HG03045 (cell line): ENCODE measurements at regions not wholly inside any gene's neighbourhood (a gene's known extent, or its start where the extent isn't known, plus 50 kb on each side); places are given as distances from the start of the nearest gene placed in this dataset.

Experiments used
- ATAC-seq: cut with Tn5 transposase; IDR thresholded peaks from one replicate; pipeline ENCODE4 v1.9.1; 2021; ENCODE audit warnings: mild to moderate bottlenecking, moderate library complexity; ENCODE audit not compliant: unreplicated experiment

DNA sequence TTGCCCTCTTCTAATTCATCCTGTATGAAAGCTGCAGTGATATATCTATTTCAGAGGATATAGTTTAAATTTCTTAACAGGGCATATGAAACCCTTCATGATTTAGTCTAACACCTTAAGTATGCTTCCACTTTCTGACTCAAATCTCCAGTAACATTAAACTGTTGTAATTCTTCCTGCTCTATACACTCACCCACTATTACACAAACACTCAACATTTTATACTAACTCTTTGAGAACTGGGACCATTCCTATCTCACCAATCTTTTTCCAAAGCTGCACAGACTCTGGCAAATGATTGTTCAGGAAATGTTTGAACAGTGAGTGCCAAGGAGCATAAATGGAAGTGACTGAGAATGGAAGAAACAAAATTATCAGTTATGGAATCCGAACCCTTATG is 560.4 kb upstream of the DPPA4 start:
- ATAC-seq: no peak

DNA sequence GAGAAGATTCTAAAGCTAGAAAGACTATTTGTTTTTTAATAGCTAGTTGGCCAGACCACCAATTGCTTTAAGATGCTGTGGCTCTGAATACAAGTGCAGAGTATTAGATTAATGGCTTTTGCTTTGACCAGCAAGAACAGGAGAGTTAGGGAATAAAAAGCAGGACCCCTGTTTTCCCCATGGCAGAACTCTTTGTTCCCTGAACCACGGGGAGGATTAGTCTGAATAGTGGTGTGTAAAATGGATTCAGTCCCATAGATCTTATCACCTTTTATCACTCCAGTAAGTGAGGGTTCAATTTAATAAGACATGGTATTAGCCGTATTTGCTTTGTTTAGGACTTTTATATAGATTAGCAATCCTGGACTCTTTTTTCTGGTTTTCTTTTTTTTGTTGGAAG is 562.6 kb upstream of the DPPA4 start:
- ATAC-seq: no peak

DNA sequence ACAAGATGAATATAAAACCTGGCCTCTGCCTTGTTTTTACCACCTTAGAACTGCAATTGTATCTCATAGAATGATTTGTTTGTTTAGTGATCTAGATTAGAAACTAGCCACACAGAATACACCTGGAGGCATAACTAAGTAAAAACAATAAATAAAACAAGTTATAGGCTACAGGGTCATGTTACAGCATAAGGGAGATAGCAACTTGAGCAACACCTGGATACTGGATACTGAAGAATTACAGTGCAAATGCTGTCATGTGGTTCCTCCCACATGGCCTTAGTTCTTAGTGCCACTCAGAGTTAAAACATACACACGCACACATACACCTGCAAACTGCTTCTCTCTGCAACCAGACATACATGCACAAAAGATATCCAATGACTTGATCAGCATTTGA is 563.4 kb upstream of the DPPA4 start:
- ATAC-seq: no peak

DNA sequence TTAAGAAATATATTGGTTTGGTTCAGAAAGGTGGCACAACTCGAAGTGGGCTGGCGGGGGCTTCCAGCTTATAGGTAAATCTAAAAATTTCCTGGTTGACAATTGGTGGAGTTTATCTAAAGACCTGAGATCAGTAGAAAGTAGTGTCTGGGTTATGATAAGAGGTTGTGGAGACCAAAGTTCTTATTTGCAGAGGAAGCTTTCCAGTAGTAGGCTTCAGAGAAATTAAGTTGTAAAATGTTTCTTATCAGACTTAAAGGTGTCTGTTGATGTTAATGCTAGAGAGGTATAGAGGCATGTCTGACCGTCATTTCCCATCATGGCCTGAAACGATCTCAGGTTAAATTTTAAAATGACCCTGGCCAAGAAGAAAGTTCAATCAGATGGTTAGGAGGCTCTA is 565.2 kb upstream of the DPPA4 start:
- no peak for ATAC-seq

DNA sequence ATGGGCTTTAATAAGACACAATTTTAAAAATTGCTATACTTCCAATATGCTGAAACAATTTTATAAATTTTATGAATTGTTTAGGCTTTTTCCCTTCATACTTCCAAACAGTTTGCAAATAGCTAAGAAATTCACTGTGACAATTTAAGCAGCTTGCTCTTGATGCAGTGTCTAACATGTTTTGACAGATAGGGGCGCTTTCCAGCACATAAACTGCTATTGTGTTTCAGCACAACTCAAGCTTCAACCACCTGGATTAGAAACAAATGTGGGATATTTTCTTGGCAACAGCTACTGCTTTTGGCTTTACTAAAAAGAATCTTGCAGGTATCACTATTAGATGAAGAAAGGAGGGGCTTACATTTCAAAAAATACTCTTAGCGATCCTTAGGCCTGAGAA is 565.8 kb upstream of the DPPA4 start:
- ATAC-seq: no peak

DNA sequence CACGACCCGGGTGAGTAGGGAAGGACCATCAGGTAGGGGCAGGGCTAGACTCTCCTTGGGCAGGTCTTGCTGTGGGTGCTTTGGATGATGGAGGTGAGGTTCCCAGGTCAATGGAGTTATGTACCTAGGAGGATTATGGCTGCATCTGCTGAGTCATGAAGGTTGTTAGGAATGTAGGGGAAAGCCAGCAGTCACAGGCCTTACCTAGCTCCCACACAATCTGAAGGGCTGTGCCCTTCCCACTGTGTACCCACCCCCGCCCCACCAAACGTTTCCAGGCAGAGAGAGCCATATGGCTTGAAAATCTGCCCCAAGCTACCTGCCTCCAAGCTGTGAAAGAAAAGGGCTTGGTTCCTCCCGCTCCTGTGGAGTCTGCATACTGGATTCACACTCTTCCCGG is 573.4 kb upstream of the DPPA4 start:
- ATAC-seq: no peak

DNA sequence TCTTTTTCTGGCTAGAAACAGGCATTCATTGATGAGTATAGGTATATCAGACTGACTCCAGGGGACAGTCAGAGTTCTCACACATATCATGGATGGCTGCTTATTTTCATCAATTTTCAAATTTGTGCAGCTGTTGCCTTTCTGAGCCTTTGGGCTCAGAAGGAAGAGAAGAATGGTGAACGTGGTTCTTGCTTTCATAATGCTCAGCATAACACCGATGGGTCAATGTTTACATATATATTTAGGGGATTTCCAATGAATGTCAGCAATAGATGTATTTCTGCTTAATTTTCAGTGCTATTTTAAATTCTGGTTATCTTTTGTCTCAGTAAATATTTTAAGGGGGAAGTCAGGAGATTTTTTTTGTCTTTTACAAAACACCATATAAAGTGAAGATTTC is 581.4 kb upstream of the DPPA4 start:
- no peak for ATAC-seq

DNA sequence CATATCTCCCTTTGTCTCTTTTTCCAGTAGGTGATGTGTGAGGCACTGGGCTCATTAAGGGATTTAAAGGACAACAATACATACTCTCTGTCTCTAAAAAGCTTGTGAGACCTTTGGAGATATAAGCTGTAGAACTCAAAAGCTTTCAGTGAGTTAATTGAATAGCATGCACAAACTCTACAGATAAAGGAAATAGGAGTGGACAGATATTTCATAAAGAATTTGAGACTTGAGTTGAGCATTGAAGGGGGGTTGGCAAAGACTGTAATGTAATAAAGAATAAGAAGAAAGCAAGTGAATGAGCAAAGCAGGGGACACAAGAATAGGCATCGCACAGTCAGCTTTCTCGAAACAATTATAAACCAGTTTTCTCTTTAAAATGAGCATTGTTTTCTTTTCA is 583.4 kb upstream of the DPPA4 start:
- no peak for ATAC-seq

DNA sequence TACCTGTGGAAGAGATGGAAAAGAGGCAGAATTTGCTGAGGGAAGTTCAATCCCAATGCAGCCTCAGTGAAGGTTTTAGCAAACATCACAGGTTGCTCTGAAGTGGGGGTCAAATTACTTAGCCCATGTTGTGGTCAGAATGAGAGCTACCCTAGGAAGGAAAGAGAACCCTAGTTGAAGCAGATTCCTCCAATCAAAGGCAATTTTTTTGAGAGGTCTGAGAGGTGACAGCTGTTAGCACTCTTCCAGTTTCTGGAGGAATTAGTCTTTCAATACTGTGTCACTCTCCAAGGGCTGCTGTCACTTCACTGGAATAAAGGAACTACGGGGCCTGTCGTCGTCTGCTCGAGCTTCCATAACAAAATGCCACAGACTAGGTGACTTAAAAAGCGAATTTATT is 584.2 kb upstream of the DPPA4 start:
- no peak for ATAC-seq

DNA sequence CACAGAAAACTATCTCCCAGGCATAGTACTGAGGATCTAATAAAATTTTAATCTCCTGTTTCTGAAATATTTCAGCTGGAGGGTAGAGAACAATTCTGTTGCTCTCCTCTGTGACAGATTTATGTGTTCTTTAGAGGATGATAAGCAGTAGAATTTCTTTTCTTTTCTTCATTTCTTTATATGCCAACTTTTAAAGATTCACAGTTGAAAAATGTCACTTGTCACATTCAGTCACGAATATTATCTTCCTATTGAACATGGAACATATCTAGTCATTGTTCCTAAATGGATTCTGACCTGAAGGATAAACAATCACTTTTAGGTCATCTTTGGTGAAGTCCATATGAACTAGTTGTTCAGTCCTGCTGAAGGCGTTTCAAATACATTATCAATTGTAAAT is 585.5 kb upstream of the DPPA4 start:
- ATAC-seq: no peak

DNA sequence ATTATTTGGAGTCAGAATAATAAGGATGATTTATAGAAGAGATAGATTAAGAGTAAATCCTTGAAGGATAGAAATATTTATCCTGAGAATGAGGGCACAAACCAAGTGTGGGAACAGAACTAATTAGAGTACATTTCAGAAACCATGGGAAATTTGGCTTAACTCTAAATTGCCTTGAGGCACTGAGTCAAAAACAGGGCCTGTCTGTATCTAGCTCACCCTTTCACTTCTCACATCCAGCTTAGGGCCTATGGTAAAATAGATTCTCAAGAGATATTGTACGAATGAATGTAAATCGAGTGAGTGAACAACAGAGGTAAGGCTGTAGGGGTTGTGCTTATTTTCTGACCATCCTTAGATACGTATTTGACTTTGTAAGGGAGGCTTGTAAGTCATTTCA is 586.1 kb upstream of the DPPA4 start:
- ATAC-seq: no peak

DNA sequence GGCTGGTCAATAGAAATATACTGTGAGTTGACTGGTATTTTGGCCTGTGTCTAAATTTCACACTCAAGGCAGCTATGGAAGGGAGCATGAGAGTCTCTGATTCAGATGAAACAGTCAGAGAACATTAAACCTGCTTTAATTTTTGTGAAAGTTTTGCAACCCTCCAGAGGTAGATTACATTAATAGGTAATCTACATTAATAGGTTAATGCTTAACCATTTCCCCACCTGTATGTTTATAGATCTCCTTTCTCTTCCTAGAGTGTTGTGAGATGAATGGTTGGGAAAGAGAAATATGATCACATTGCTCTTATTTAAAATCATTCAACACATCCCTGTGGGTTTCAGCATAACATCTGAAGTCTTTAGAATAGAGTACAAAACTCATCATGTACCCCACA is 586.9 kb upstream of the DPPA4 start:
- no peak for ATAC-seq

DNA sequence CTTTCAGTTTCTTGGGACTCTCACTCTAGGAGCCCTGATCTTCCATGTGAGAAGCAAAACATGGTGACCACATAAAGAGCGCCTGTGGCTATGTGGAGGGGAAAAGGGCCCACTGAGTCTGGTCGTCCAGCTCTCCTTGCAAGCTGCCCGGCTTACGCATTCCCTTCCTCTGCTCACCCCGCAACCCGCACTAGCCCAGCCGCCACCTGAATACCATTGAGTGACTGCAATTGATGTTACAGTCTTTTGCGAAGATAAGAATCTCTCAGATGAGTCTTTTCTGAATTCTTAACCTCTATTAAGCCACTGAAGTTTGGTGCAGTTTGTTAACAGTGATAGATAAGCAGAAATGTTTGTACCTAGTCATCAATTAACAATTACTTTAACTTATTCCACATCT is 589.0 kb upstream of the DPPA4 start:
- ATAC-seq: no peak

DNA sequence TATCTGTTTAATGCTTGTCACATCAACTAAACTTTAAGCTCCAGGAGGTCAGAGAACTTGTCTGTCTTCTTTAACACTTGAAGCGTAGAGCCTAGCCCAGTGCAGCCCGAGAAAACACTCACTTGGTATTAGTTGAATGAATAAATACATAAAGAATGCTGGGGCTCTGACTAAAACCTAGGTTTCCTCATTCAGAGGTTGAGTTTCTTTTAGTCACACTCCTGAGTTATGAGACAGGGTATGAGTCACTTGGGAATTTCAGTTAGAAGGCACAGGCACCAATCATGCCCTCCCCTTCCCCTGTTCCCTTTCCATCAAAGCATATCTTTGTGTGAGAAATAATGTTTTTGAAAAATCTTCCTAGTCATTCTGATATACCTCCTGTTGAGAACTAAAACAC is 589.8 kb upstream of the DPPA4 start:
- ATAC-seq: no peak

DNA sequence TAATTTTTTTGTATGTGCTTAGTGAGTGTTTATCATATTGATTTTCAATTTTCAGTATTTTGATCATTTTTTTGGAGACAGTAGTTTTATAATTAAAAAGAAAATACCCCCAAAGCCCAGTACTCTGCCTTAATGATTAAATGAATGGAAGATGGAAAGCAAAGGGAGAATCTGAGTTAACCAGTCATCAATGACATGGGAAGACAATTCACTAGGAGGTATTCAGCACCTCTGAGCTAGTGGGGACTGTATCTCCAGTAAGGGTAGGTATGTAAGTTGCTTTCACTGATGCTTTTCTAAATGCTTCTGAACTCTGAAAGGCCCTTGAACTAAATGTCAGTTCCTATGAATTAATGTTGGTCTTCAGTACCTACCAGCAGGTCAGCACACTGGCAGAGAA is 590.4 kb upstream of the DPPA4 start:
- ATAC-seq: no peak

DNA sequence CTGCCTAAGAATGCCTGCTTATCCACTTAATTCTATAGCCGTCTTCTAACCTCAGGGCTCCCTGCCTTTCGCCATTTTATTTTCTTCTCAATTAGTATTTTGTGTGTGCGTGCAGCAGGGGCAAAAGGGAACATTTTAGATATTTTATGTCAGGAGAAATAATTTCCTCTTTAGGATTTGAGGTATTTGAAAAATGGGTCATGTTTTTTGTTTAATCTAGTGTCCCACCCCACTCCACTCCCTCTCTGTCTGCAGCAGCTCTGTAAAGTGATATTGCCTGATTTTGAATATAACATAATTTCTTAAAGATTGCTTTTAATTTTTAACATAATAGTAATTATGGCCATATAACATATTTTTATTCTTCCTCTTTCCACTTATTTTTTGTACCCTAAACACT is 593.2 kb upstream of the DPPA4 start:
- no peak for ATAC-seq

DNA sequence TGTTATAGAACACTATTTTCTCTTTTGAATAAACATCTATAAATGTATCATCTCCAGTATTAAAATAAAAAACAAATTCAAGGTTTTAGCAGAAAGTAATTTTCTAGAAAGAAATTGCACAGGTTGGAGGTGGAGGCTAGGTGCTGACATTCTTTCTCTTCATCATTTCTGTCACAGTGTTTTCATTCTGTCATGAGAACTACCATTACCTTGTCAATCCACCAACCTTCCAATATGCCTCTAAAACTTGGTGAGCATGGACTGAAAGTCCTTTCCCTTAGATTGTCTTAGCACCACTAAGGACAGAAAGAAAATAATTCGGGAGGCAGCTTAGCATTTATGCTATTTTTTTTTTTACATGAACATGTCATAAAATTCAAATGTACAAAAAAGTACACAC is 596.2 kb upstream of the DPPA4 start:
- no peak for ATAC-seq

DNA sequence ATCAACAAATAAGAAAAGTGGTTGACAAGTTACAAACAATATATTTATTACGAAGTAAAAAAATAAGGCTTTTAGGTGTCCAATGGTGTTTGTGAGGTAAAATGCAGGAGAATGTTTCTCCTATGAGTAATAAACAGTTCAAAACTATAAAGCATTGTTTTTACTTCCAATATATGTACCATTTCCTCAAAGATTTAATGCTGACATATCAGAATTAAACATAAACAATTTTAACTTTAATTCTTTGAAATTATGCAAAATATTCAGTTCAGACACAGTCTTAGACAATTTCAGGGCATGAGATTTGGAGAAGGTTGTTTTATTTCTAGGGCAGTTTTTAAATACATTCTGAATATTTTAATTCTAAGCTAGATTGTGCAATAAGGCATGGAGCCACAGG is 602.5 kb upstream of the DPPA4 start:
- ATAC-seq: no peak

DNA sequence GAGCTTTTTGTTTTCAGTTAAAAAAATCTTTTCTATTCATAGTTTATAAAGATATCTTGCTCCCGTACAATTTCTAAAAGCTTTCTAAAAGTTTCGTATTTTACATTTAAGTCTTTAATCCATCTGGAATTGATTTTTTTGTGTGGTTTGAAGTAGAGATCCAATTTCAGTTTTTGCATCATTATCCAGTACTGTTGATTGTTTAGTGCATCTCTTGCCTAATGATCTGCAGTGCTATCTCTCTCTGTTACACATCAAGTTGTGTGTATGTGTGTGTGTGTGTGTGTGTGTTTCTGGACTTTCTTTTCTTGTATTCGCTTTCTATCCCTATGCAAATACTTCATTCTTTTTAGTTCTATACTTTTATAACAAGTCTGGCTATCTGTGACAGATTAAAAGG is 605.8 kb upstream of the DPPA4 start:
- no peak for ATAC-seq

DNA sequence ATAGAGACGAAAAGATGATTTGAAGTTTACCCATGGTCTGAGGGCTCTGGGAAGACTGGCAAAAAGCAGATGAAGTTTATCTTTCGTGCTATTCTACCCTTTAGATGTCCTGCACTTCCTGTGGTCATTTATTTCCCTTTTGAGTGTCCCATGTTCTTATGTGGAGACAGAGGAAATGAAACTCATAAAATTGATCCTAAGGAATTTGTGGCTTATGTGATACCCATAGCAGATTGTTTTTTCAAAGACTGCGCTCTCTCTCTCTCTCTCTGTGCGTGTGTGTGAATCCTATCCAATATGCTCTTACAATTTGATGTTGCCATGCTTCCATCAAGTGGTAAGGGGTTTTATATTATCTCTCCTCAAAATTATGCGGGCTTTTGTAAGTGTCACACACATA is 607.5 kb upstream of the DPPA4 start:
- no peak for ATAC-seq

DNA sequence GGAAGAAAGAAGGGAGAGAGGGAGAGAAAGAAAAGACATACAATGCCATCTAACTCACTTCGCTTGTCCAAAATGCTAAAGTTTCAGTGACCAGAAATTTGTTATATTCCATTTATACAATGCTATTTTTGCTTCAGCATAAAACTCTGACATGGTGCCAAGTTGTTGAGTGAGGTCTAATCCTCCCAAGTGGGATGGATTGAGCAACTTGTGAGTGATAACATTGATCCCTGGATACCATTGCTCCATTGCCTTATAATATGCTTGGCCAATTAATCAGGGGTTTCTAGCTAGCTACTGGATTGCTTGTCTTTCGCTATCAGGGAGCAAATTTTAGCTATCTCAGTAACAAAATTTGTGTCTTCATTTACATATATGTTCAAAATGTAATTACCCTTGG is 615.6 kb upstream of the DPPA4 start:
- no peak for ATAC-seq

DNA sequence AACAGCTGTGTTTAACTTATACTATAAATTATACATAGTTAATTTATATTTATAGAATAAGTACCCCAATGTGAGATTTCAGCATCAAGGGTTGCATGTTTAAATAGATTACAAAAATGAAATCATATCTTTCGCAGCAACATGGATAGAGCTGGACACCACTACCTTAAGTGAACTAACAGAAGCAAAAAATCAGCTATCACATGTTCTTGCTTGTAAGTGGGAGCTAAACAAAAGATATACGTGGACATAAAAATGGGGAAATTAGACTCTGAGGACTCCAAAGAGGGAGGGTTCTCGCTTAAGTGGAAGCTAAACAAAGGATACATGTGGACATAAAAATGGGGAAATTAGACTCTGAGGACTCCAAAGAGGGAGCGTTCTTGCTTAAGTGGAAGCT is 626.5 kb upstream of the DPPA4 start:
- no peak for ATAC-seq

DNA sequence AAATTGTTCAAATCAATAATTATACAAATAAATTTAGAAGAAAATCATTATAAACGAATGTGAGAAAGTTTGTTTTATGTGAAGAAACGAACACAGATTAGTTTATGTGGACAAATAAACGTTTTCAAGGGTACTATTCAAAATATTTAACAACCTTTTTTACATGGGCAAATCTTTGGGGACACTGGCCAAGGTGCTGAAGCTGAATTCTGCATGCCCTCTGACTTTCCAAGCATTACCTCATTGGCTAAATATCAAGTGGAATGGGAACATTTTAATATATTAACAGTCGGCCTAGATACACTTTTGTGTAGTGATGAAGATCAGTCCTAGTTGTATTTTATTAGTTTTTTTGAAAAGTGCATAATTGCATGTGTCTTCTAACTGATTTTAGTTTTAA is 636.4 kb upstream of the DPPA4 start:
- ATAC-seq: no peak

DNA sequence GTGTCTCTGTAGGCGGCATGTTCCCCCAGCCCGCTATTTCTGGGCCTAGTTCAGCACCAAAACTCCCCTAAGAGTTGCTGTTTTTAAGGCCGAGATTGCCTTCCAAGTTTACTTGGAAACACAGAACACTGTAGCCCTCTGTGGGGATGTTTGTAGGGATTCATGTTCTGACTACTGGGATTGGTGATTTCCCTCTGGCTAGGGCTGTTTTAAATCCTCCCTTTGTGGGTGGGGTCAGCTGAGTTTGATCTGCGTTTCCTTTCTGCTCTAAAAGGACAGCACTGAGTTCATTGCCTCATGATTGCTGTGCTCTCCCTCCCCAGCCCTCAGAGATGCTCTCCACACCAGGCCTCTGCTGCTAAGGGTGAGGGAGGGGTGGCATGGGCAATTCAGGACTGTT is 640.6 kb upstream of the DPPA4 start:
- no peak for ATAC-seq
